H1 (cell line): ENCODE measurements at regions not wholly inside any gene's neighbourhood (a gene's known extent, or its start where the extent isn't known, plus 50 kb on each side); places are given as distances from the start of the nearest gene placed in this dataset.

ENCODE experiments used
- CTCF ChIA-PET: fragments of 300-600 bp; sonication (Branson Sonifier 250); formaldehyde crosslinking; loops from one replicate; lab custom pipeline; 2021; ENCODE audit not compliant: partially characterized antibody; lab: Charles Lee
- POLR2A ChIA-PET: fragments of 300-600 bp; sonication (Branson Sonifier 250); formaldehyde crosslinking; loops from one replicate; lab custom pipeline; 2021; ENCODE audit warnings: inconsistent platforms; ENCODE audit not compliant: partially characterized antibody; lab: Charles Lee
- DNase-seq, 2 experiments: peaks; one replicate each; pipeline versions ENCODE4 v3.0.0 to v3.0.0-alpha.2; 2010 to 2022; ENCODE audit warnings: low spot score in 2 of 2, low read depth in 1 of 2, mixed read lengths in 1 of 2
- FAIRE-seq: peaks from 2 replicates; lab custom pipeline; 2011; peaks lifted over from hg19 to GRCh38; lab: Jason Lieb, UNC
- H2AFZ ChIP-seq: 2 replicates; pipeline ENCODE4 v1.8.1; 2012; ENCODE audit warnings: low read length, inconsistent platforms
- H2AK5ac ChIP-seq: 2 replicates; pipeline ENCODE4 v1.6.1; 2013; ENCODE audit warnings: low read depth, low read length
- H2BK120ac ChIP-seq: replicated peaks from 2 replicates; pipeline ENCODE3; 2013; ENCODE audit warnings: low read depth, low read length, inconsistent platforms
- H2BK12ac ChIP-seq: 2 replicates; pipeline ENCODE4 v1.6.1; 2013; ENCODE audit warnings: low read depth, low read length
- H2BK15ac ChIP-seq: 2 replicates; pipeline ENCODE4 v1.6.1; 2013; ENCODE audit warnings: low read length
- H2BK20ac ChIP-seq: 2 replicates; pipeline ENCODE4 v1.6.1; 2013; ENCODE audit warnings: low read length
- H2BK5ac ChIP-seq: 2 replicates; pipeline ENCODE4 v1.6.1; 2013; ENCODE audit warnings: low read depth, low read length
- H3K14ac ChIP-seq: 2 replicates; pipeline ENCODE4 v1.6.1; 2013; ENCODE audit warnings: inconsistent platforms; ENCODE audit not compliant: insufficient read length
- H3K18ac ChIP-seq: 2 replicates; pipeline ENCODE4 v1.6.1; 2013; ENCODE audit warnings: low read length; ENCODE audit errors: extremely low read depth
- H3K23ac ChIP-seq: 2 replicates; pipeline ENCODE4 v1.6.1; 2013; ENCODE audit warnings: inconsistent platforms; ENCODE audit not compliant: insufficient read length
- H3K23me2 ChIP-seq: 2 replicates; pipeline ENCODE4 v1.6.1; 2013; ENCODE audit warnings: low read depth, low read length
- H3K27ac ChIP-seq: 2 replicates; pipeline ENCODE4 v1.6.1; 2011; ENCODE audit warnings: low read depth, low read length, inconsistent platforms
- H3K27me3 ChIP-seq, 4 experiments: replicated peaks in 1 of 4; 1 replicate in 1 of 4; 2 replicates in 3 of 4; pipeline versions ENCODE4 v1.6.1 to v1.8.1; 2011 to 2013; ENCODE audit warnings: low read length in 3 of 4, mild to moderate bottlenecking in 3 of 4, inconsistent platforms in 2 of 4, mixed read lengths in 2 of 4, moderate library complexity in 1 of 4; ENCODE audit not compliant: control insufficient read depth in 3 of 4, insufficient read depth in 3 of 4; ENCODE audit errors: extremely low read depth in 1 of 4
- H3K36me3 ChIP-seq, 4 experiments: 2 replicates each; pipeline versions ENCODE4 v1.6.1 to v1.8.1; 2011 to 2013; ENCODE audit warnings: mild to moderate bottlenecking in 4 of 4, low read length in 3 of 4, moderate library complexity in 2 of 4, control low read depth in 1 of 4, inconsistent platforms in 1 of 4; ENCODE audit not compliant: insufficient read depth in 4 of 4, control insufficient read depth in 2 of 4
- H3K4ac ChIP-seq: replicated peaks from 2 replicates; pipeline ENCODE3; 2013; ENCODE audit warnings: low read length, low read depth, mixed read lengths, inconsistent platforms; ENCODE audit not compliant: insufficient read length
- H3K4me1 ChIP-seq, 4 experiments: replicated peaks in 1 of 4; 1 replicate in 1 of 4; 2 replicates in 3 of 4; pipeline versions ENCODE4 v1.6.1 to v1.8.1; 2011 to 2013; ENCODE audit warnings: low read length in 3 of 4, inconsistent platforms in 2 of 4, mixed read lengths in 1 of 4; ENCODE audit not compliant: insufficient read depth in 4 of 4, control insufficient read depth in 3 of 4
- H3K4me2 ChIP-seq, 2 experiments: 2 replicates each; pipeline versions ENCODE4 v1.6.1 to v1.8.1; 2011 to 2013; ENCODE audit warnings: low read depth in 2 of 2, low read length in 2 of 2, control low read depth in 1 of 2, inconsistent platforms in 1 of 2, mild to moderate bottlenecking in 1 of 2; ENCODE audit not compliant: insufficient read depth in 1 of 2
- H3K4me3 ChIP-seq, 4 experiments: fragments of 200-600, 300-600 bp in 1 of 4; sonication (generic), shearing (Covaris generic), sonication (Bioruptor Twin) in 1 of 4; 2 replicates each; pipeline versions ENCODE4 v1.5.1 to v1.8.1; 2011 to 2016; ENCODE audit warnings: low read length in 4 of 4, low read depth in 3 of 4, control low read depth in 2 of 4, inconsistent platforms in 2 of 4, mild to moderate bottlenecking in 2 of 4, mixed read lengths in 1 of 4, moderate library complexity in 1 of 4; ENCODE audit not compliant: insufficient read depth in 2 of 4; ENCODE audit errors: extremely low read depth in 1 of 4
- H3K56ac ChIP-seq: replicated peaks from 2 replicates; pipeline ENCODE3; 2013; ENCODE audit warnings: low read depth, mild to moderate bottlenecking, mixed read lengths, low read length, inconsistent platforms; ENCODE audit not compliant: insufficient read length
- H3K79me1 ChIP-seq: 2 replicates; pipeline ENCODE4 v1.6.1; 2013; ENCODE audit warnings: low read depth, low read length, control low read depth
- H3K79me2 ChIP-seq, 2 experiments: 2 replicates each; pipeline versions ENCODE4 v1.6.1 to v1.8.1; 2012 to 2013; ENCODE audit warnings: low read length in 2 of 2, mild to moderate bottlenecking in 2 of 2, inconsistent platforms in 1 of 2; ENCODE audit not compliant: insufficient read depth in 2 of 2, control insufficient read depth in 1 of 2
- H3K9ac ChIP-seq, 4 experiments: replicated peaks in 1 of 4; 1 replicate in 1 of 4; 2 replicates in 3 of 4; pipeline versions ENCODE4 v1.6.1 to v1.8.1; 2011 to 2013; ENCODE audit warnings: low read depth in 3 of 4, low read length in 3 of 4, control low read depth in 2 of 4, mild to moderate bottlenecking in 2 of 4, moderate library complexity in 2 of 4, inconsistent platforms in 1 of 4; ENCODE audit errors: extremely low read depth in 1 of 4
- H3K9me3 ChIP-seq, 2 experiments: 2 replicates each; pipeline versions ENCODE4 v1.6.1 to v1.8.1; 2012 to 2013; ENCODE audit warnings: mild to moderate bottlenecking in 2 of 2, moderate library complexity in 2 of 2, control low read depth in 1 of 2, inconsistent platforms in 1 of 2, low read depth in 1 of 2, low read length in 1 of 2, mixed read lengths in 1 of 2; ENCODE audit not compliant: insufficient read depth in 2 of 2
- H4K20me1 ChIP-seq, 2 experiments: replicated peaks in 1 of 2; 2 replicates each; pipeline versions ENCODE3 to v1.8.1; 2011 to 2013; ENCODE audit warnings: inconsistent platforms in 2 of 2, low read length in 2 of 2, mild to moderate bottlenecking in 1 of 2; ENCODE audit not compliant: insufficient read depth in 2 of 2, control insufficient read depth in 1 of 2
- H4K5ac ChIP-seq: 2 replicates; pipeline ENCODE4 v1.6.1; 2013; ENCODE audit warnings: low read length, low read depth, mixed read lengths, inconsistent platforms; ENCODE audit not compliant: insufficient read length
- H4K8ac ChIP-seq: 2 replicates; pipeline ENCODE4 v1.8.0; 2013; ENCODE audit warnings: mild to moderate bottlenecking, moderate library complexity, low read length, inconsistent platforms; ENCODE audit not compliant: insufficient read depth; ENCODE audit errors: extremely low read depth
- H4K91ac ChIP-seq: replicated peaks from 2 replicates; pipeline ENCODE3; 2013; ENCODE audit warnings: low read length, mixed read lengths, inconsistent platforms; ENCODE audit not compliant: insufficient read length
- CBX5 ChIP-seq: fragments of 300-800, 300-1000 bp; sonication (generic); IDR thresholded peaks from 2 replicates; pipeline ENCODE4 v1.7.1; 2016; ENCODE audit warnings: antibody characterized with exemption, low read length, low read depth
- EZH2 ChIP-seq: fragments of 200-600 bp; sonication (generic); IDR thresholded peaks from 2 replicates; pipeline ENCODE4 v1.7.1; 2012; ENCODE audit warnings: low read depth, mild to moderate bottlenecking, moderate library complexity, low read length, inconsistent platforms; ENCODE audit not compliant: severe bottlenecking
- FOSL1 ChIP-seq: IDR thresholded peaks from 2 replicates; pipeline ENCODE4 v1.6.1; 2011; ENCODE audit warnings: mild to moderate bottlenecking, low read depth, low read length, moderate library complexity; ENCODE audit not compliant: insufficient read depth
- JUND ChIP-seq: IDR thresholded peaks from 2 replicates; pipeline ENCODE4 v1.6.1; 2011; ENCODE audit warnings: mild to moderate bottlenecking, improper control_type of control experiment, low read length
- WGBS, 2 experiments: shearing (Covaris generic) in 1 of 2; methylation state at CpG; one replicate each; pipeline versions ENCODE4 v1.1.6 to v1.1.7; 2013 to 2015; ENCODE audit warnings: low lambda C conversion rate in 2 of 2, mixed read lengths in 2 of 2, inconsistent platforms in 1 of 2, low coverage in 1 of 2, missing lambda C conversion rate in 1 of 2; ENCODE audit not compliant: insufficient replicate concordance in 2 of 2, insufficient coverage in 1 of 2, insufficient read length in 1 of 2; ENCODE audit errors: extremely low coverage in 1 of 2, missing lambda C conversion rate in 1 of 2; 5-methylcytosine and 5-hydroxymethylcytosine counted together

- H3K79me2 ChIP-seq: no peaks in the 10 kb centered on the region
- TF ChIP-seq JUND (no peak), CBX5 (no peak), EZH2 (no peak), FOSL1 (no peak)
- no peak overlapping the region for H3K27ac ChIP-seq
- no peak overlapping the region for H3K4me3 ChIP-seq
- no peak overlapping the region for H3K4me2 ChIP-seq
- no peak overlapping the region for H2AK5ac ChIP-seq
- H3K4ac ChIP-seq: no peak overlapping the region
- no peak overlapping the region for H4K8ac ChIP-seq
- no peaks in the 10 kb centered on the region for H3K79me1 ChIP-seq
- no peaks in the 10 kb centered on the region for H4K20me1 ChIP-seq
- H2AFZ ChIP-seq: no peak overlapping the region
- ChIA-PET CTCF (interaction anchor here (0.6 to 4.4 kb wide), 7 partner anchors 9 to 314 kb away, joined by 3 to 19 read pairs (median 5); no protein-coding TSS in a partner anchor), POLR2A (no interaction called here)
- H3K18ac ChIP-seq: no peak overlapping the region
- DNase-seq (no peak), FAIRE-seq (no peak)
- H3K14ac ChIP-seq: no peak overlapping the region
- no peak overlapping the region for H2BK120ac ChIP-seq
- H4K91ac ChIP-seq: no peak overlapping the region
- 88% methylated on average over 1 of the region's 1 CpG; no CpG with 5 or more reads in 1 of the 2 experiments for WGBS, 2 experiments
- H2BK15ac ChIP-seq: no peak overlapping the region
- no peaks in the 10 kb centered on the region for H3K9me3 ChIP-seq
- H3K23ac ChIP-seq: no peak overlapping the region
- H3K4me1 ChIP-seq: no peaks in the 10 kb centered on the region
- no peak overlapping the region for H3K9ac ChIP-seq
- no peak overlapping the region for H2BK5ac ChIP-seq
- H3K23me2 ChIP-seq: no peaks in the 10 kb centered on the region
- no peak overlapping the region for H2BK20ac ChIP-seq
- H2BK12ac ChIP-seq: no peak overlapping the region
- no peak overlapping the region for H3K56ac ChIP-seq
- H3K36me3 ChIP-seq: no peaks in the 10 kb centered on the region
- H3K27me3 ChIP-seq: no peaks in the 10 kb centered on the region; a peak in 1 of 7 replicates
- H4K5ac ChIP-seq: no peak overlapping the region
These were observed 100.0 kb downstream of the ADAMTS15 start for GRCh38 chr11:130548491-130548833.
